Endometrium (tissue), 2 donors: ENCODE measurements at regions not wholly inside any gene's neighbourhood (a gene's known extent, or its start where the extent isn't known, plus 50 kb on each side); places are given as distances from the start of the nearest gene placed in this dataset.
"Not testable (repeated sequence)": the region's sequence is repeated elsewhere in the genome, so short reads cannot be mapped to it uniquely, and the experiment has no call there.

ENCODE experiments used
- FAIRE-seq: peaks from 2 replicates; lab custom pipeline; 2012; peaks lifted over from hg19 to GRCh38; lab: Jason Lieb, UNC
- donor health status: control.
- donor health status: control.

DNA sequence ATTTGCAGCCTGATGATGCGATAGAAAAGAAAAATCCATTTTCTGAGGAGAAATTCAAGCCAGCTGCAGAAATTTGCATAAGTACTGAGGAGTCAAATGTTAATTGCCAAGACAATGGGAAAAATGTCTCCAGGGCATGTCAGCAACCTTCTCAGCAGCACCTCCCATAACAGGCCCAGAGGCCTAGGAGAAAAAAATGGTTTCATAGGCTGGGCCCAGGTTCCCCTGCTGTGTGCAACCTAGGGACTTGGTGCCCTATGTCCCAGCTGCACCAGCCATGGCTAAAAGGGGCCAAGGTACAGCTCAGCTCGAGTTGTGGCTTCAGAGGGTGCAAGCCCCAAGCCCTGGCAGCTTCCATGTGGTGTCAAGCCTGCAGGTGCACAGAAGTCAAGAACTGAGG is 144.8 kb upstream of the PRKD1 start:
- FAIRE-seq, result not testable (repeated sequence)

GRCh38 chr14:30077946-30078345 is 150.3 kb upstream of the PRKD1 start:
- FAIRE-seq, result no peak

GRCh38 chr14:30078811-30079402 is 151.3 kb upstream of the PRKD1 start:
- no peak for FAIRE-seq

- peak; percentile 21 for FAIRE-seq
Measured at GRCh38 chr14:30082486-30082885, 154.8 kb upstream of the PRKD1 start.

DNA sequence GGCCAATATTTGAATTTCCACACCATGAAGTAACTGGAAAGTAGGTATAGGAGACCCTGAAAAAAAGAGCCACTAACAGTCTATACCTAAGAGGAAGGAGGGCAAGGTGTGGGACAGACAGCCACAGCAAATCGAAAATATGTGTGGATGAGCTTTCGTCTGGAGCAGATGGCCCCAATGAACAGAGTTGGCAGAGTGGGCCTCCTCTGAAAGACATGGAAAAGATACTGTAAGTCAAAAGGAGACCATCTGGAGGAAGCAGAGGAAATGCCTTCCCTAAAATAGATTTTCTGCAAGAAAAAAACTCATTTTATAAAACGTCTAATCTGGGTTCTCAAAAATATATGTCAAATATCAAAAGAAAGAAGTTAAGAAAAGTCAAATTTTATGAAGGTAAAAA is 157.2 kb upstream of the PRKD1 start:
- FAIRE-seq, result no peak

- no peak for FAIRE-seq
Measured at GRCh38 chr14:30085943-30086342, 158.3 kb upstream of the PRKD1 start.

- no peak for FAIRE-seq
Measured at GRCh38 chr14:30088620-30089019, 161.0 kb upstream of the PRKD1 start.

GRCh38 chr14:30108975-30109700 is 181.5 kb upstream of the PRKD1 start:
- FAIRE-seq, result no peak

- FAIRE-seq, result no peak
Measured at GRCh38 chr14:30114051-30114450, 186.4 kb upstream of the PRKD1 start.

GRCh38 chr14:30115756-30116155 is 188.1 kb upstream of the PRKD1 start:
- FAIRE-seq, result no peak

- FAIRE-seq, result peak; percentile 93
Measured at GRCh38 chr14:30118992-30119640, 191.5 kb upstream of the PRKD1 start.

DNA sequence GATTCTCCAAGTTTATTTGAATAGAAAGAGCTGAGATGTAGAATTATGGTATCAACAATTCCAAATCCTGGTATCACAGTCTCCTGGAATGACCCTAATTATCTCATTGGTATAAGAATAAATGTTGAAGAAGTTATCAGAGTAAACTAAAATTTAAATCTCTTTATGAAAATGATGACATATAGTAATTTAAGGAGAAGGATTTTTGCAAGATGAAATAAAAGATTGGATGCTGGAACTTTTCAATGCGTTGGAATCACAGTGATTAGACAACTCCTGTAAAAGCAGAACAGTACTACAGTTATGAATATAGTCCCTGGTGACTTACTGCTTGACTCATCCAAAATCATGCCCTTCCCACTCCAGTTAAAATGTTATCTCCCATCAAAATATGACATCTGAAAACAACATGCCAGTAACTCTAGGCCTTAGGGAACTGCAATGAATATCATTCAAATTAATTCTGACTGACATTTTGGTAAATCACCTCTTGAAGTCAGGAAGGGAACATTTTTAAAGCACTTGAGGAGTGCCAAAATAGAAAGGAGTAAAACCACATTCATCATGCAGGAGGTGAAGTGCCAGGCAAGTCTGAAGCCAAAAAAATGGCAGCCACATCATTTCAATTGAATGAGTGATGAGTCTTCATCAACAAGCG is 197.8 kb upstream of the PRKD1 start:
- FAIRE-seq, result no peak

DNA sequence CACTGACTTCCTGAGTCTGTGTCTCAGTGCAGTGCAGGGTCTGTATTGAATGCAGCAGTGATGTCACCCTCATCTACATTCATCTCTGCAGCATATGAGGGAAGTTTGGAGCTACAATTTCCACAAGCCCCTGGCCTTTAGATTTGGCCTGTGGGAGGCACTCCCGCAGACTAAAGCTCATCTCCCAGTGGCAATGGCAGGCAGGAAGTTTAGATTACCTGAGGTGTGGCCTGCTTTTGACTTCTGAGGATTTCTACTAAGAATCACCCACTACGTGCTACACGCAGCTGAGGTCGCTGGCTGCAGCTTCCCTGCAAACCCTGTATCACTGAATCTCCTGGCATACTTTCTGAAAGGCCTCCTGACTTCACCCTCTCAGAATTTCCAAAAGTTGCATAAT is 202.2 kb upstream of the PRKD1 start:
- FAIRE-seq, result no peak

DNA sequence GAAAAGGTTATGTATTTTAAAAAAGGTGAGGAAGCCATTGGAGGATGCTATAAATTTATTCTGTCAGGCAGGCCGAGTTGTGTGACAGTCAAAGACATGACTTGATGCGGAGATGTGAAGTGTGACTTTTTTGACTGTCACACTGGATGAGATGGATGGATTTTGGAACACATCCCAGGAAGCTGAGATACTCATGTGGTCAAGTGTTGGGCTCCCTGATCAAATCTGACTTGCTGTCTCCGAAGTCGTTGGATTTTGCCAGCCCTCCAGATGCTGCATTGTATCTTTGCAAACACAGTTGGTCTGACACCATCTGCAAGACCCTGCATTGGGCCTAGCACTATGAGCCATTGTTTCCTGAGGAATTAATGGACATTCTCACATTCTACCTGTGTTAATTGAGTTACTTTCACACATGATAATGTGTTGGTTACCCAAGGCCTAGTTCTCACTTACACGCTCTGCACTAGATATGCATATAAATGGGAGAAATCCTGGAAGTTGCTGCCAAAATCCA is 204.0 kb upstream of the PRKD1 start:
- FAIRE-seq, result no peak

DNA sequence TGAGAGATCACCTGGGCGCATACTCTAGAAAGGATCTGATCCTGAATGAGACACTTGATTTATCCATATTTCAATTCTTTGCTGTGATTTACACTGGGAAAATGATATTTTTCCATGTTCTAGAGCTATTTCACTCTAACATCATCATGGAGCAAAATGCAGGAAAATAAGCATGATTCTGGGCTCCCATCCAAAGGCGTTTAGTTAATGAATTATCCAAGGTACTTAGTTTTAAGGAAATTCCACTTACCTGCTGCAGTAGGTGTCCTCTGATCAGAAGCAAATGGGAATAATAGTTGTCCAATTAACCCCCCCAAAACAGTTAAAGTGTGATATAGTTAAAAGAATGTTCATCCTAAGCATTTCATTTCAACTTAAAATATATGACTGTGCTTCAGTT is 204.5 kb upstream of the PRKD1 start:
- FAIRE-seq, result no peak

DNA sequence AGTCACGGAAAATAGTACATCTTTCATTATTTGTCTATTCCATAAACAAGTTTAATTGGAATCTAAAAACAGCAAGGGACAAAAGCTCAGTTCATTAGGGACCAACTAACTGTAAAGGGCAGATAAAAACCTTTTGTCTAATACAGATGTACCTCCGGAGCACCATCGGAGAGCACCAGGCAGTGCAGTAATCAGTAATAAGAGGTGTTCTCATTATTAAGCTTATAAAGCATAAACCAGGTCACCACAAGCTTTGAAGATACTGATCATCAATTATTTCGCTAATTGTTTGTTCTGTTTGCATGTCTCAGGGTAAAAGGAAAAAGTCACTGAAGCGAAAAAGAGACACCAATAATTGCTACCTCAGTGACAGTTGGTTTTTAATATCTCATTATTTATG is 207.3 kb upstream of the PRKD1 start:
- FAIRE-seq, result no peak

DNA sequence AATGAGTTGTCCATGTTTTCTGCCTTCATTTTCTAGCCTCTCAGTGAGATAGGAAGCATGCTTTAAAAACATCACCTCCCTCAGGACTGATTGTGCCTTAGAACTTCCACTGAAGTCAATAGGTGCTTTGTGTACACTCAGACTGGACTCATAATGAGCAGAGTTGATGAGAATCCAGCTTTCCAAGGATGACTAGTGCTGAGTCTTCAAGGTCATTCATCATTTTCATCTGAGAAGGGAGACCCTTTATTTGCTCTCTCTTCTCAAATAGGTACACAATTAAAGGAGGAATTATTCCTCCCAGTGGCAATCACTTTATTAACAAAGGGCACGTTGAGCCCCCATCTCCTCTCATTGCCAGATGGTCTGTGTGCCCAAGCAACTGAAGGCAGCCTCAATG is 210.9 kb upstream of the PRKD1 start:
- FAIRE-seq, result no peak

GRCh38 chr14:30142216-30142615 is 214.6 kb upstream of the PRKD1 start:
- FAIRE-seq, result no peak

DNA sequence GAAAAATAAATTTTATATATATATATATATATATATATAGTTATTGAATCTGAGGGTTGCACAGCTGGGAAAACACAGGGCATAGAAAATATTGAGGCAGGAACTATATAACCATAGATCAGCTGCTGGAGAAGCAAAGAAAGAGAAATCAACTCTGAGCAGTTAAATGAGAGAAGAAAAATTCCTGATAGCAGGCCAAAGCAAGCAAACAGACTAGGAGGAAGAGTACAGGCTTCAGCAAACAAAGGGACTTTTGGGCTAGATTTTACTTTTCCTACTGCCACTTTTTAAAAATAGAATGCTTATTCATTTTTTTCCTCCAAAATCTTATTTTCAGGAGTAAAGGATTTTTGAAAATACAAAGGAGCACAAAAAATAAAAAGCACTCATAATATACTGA is 216.0 kb upstream of the PRKD1 start:
- FAIRE-seq, result no peak

DNA sequence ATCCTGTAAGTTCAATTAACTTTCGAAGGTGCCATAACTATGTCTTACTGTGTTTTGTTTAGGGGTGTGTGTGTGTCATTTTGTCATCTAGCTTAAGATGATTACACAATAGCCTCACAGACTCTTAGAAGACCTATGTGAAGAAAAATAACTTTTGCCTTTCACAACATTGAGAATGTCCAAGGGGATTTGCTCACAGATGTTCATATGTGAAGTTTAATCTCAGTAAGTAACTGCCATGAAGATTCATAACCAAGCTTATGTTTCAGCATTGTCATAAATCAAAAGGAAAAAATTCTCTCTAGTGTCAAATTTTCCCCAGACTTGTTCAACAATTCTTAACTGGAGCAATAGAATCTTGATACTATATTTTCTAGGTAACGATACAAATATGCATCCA is 226.1 kb upstream of the PRKD1 start:
- FAIRE-seq, result no peak

DNA sequence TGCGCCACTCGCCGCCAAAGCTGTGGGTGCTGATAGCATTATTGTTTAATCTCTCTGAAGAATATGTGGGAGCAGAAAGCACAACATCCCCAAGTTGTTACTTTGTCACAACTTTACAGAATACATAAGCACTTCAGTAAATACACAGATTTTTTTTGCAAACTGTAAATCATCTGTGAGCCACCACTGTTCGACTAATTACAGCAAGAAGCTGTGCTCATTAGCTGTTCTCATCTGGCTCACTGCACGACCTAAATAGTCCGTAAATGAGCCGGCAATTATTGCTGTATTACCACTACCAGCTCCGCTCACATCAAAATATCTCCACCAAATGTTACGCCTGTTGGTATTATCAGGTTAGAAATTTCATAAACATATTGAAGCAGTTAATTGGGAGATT is 228.9 kb upstream of the PRKD1 start:
- no peak for FAIRE-seq

DNA sequence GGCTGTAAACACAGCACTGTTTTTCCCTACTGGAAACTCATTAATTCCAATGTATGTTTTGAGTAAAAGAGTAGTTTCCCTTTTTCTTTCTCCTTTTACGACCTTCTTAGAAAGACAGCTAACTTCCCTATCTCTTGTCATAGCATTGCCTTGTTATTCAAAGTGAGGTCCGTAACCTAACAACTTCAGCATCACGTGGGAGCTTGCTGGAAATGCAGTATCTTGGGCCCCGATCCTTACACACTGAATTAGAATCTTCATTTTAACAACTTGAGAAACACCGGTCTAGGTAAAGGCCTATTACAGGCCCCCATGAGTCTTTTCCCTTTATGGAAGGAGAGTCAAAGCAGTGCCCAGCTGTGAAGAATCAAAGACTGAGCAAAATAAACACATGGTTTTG is 230.7 kb upstream of the PRKD1 start:
- FAIRE-seq, result no peak

DNA sequence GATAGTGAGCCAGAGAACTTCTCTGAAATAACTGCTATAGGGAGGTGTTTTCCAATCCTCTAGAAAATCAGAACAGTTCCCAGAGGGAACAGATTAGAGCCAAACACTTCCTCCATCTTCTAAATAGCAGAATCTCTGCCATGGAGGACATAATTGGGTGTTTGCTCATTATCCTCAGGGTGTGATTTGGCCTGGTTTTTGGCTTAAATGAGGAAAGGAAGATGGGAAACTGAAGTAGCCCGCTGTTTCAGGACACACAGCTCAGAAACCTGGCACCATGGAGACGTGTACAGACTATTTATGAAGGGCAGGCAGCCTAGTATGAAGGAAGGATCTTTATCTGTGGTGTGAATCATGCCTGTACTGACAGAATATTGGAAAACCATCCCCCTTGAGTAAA is 231.7 kb upstream of the PRKD1 start:
- FAIRE-seq, result no peak
